Lower lobe of right lung (tissue), 2 donors: ENCODE measurements at regions not wholly inside any gene's neighbourhood (a gene's known extent, or its start where the extent isn't known, plus 50 kb on each side); places are given as distances from the start of the nearest gene placed in this dataset.
A peak's percentile ranks its signal among the peaks of the same experiment; 100 is the strongest.

Experiments
- ATAC-seq, 2 donors: fragments of 200-7000 bp; cut with Tn5 transposase; one replicate each; pipeline ENCODE4 v1.9.1; 2020 to 2022; ENCODE audit warnings: mild to moderate bottlenecking in 2 of 2, moderate library complexity in 2 of 2
- DNase-seq: peaks from one replicate; pipeline ENCODE4 v3.0.0-alpha.2; 2020
- H3K27ac ChIP-seq: fragments of 200-600 bp; one replicate; pipeline ENCODE4 v1.8.0; 2022
- H3K27me3 ChIP-seq: fragments of 200-600 bp; one replicate; pipeline ENCODE4 v1.8.0; 2022; ENCODE audit warnings: low read depth
- H3K36me3 ChIP-seq: fragments of 200-600 bp; one replicate; pipeline ENCODE4 v1.8.0; 2022; ENCODE audit warnings: mild to moderate bottlenecking
- H3K4me1 ChIP-seq: fragments of 200-600 bp; one replicate; pipeline ENCODE4 v1.8.0; 2022
- H3K4me3 ChIP-seq: fragments of 200-600 bp; one replicate; pipeline ENCODE4 v1.8.0; 2022; ENCODE audit warnings: mild to moderate bottlenecking
- H3K9me3 ChIP-seq: fragments of 200-600 bp; one replicate; pipeline ENCODE4 v1.8.0; 2022
- CTCF ChIP-seq: fragments of 200-600 bp; IDR thresholded peaks from one replicate; pipeline ENCODE4 v1.8.0; 2022; ENCODE audit warnings: antibody characterized with exemption, mild to moderate bottlenecking
- intact Hi-C: fragments of 100-400 bp; cut with DNase I; formaldehyde crosslinking; loops from one replicate; pipeline ENCODE4 v1.11.0; 2022
- donor health status: DM: no; HTN: yes; CAD: no; lungs with severe emphysema.

- Histone ChIP-seq H3K4me1 (no peaks in the 10 kb centered on the region), H3K27me3 (no peaks in the 10 kb centered on the region), H3K4me3 (no peak overlapping the region), H3K36me3 (no peaks in the 10 kb centered on the region), H3K9me3 (no peaks in the 10 kb centered on the region), H3K27ac (no peak overlapping the region)
- intact Hi-C loops, result no loop called here
- no peak for ATAC-seq
- TF ChIP-seq CTCF, result no peak
- no peak for DNase-seq
Measured at GRCh38 chr2:212929971-212930370, 221.4 kb downstream of the IKZF2 start.

GRCh38 chr2:212929116-212929515 lies 222.3 kb downstream of the IKZF2 start:
- no peak for DNase-seq
- H3K9me3 ChIP-seq, result no peaks in the 10 kb centered on the region
- H3K4me1 ChIP-seq, result no peaks in the 10 kb centered on the region
- no peak overlapping the region for H3K4me3 ChIP-seq
- H3K27me3 ChIP-seq, result no peaks in the 10 kb centered on the region
- TF ChIP-seq CTCF, result no peak
- H3K27ac ChIP-seq, result no peak overlapping the region
- no peak for ATAC-seq
- intact Hi-C loops, result no loop called here
- no peaks in the 10 kb centered on the region for H3K36me3 ChIP-seq

GRCh38 chr2:212928681-212929080 lies 222.7 kb downstream of the IKZF2 start:
- no peaks in the 10 kb centered on the region for H3K9me3 ChIP-seq
- DNase-seq (no peak), ATAC-seq (no peak)
- no peaks in the 10 kb centered on the region for H3K36me3 ChIP-seq
- intact Hi-C loops, result no loop called here
- no peak overlapping the region for H3K4me3 ChIP-seq
- no peaks in the 10 kb centered on the region for H3K4me1 ChIP-seq
- H3K27me3 ChIP-seq, result no peaks in the 10 kb centered on the region
- no peak for TF ChIP-seq CTCF
- H3K27ac ChIP-seq, result no peak overlapping the region

- Histone ChIP-seq H3K4me3 (no peak overlapping the region), H3K27me3 (no peaks in the 10 kb centered on the region), H3K36me3 (no peaks in the 10 kb centered on the region), H3K27ac (no peak overlapping the region), H3K4me1 (no peaks in the 10 kb centered on the region), H3K9me3 (no peaks in the 10 kb centered on the region)
- no peak for ATAC-seq
- TF ChIP-seq CTCF, result no peak
- DNase-seq, result peak; percentile 44
- intact Hi-C loops, result no loop called here
Measured at GRCh38 chr2:212926940-212927339, 224.5 kb downstream of the IKZF2 start.

- TF ChIP-seq CTCF, result no peak
- Histone ChIP-seq H3K4me1 (no peaks in the 10 kb centered on the region), H3K4me3 (no peak overlapping the region), H3K27me3 (no peaks in the 10 kb centered on the region), H3K9me3 (no peaks in the 10 kb centered on the region), H3K36me3 (no peaks in the 10 kb centered on the region), H3K27ac (no peak overlapping the region)
- ATAC-seq (no peak), DNase-seq (no peak)
- intact Hi-C loops, result no loop called here
Measured at GRCh38 chr2:212923393-212923792, 228.0 kb downstream of the IKZF2 start.

- H3K9me3 ChIP-seq, result no peaks in the 10 kb centered on the region
- DNase-seq, result no peak
- no peaks in the 10 kb centered on the region for H3K4me1 ChIP-seq
- H3K36me3 ChIP-seq, result no peaks in the 10 kb centered on the region
- no peak for TF ChIP-seq CTCF
- no peaks in the 10 kb centered on the region for H3K27me3 ChIP-seq
- no peak overlapping the region for H3K4me3 ChIP-seq
- intact Hi-C loops, result no loop called here
- ATAC-seq, result no peak
- H3K27ac ChIP-seq, result no peak overlapping the region
Measured at GRCh38 chr2:212922701-212923100, 228.7 kb downstream of the IKZF2 start.
